Common myeloid progenitor, CD34-positive (primary cell): ENCODE measurements at regions not wholly inside any gene's neighbourhood (a gene's known extent, or its start where the extent isn't known, plus 50 kb on each side); places are given as distances from the start of the nearest gene placed in this dataset.

ENCODE experiments used
- CTCF ChIA-PET: fragments of 350-600 bp; sonication (Branson Sonifier 250); formaldehyde crosslinking; loops from one replicate; lab custom pipeline; 2021; ENCODE audit warnings: antibody characterized with exemption; lab: Charles Lee
- POLR2A ChIA-PET: fragments of 350-600 bp; sonication (Branson Sonifier 250); formaldehyde crosslinking; loops from one replicate; lab custom pipeline; 2021; ENCODE audit warnings: antibody characterized with exemption; lab: Charles Lee
- DNase-seq, 3 donors: peaks; one replicate each; pipeline versions ENCODE4 v3.0.0 to v3.0.0-alpha.2; 2013
- H3K27ac ChIP-seq, 2 experiments: 1 replicate in 1 of 2; 2 replicates in 1 of 2; pipeline ENCODE4 v1.7.0; 2013; ENCODE audit warnings: inconsistent platforms in 2 of 2, low read length in 2 of 2, mild to moderate bottlenecking in 2 of 2, low read depth in 1 of 2, moderate library complexity in 1 of 2; ENCODE audit not compliant: severe bottlenecking in 2 of 2, insufficient read depth in 1 of 2, poor library complexity in 1 of 2
- H3K27me3 ChIP-seq, 5 experiments: replicated peaks in 2 of 5; 1 replicate in 3 of 5; 2 replicates in 2 of 5; pipeline versions ENCODE4 v1.6.1 to v1.7.0; 2013; ENCODE audit warnings: low read length in 4 of 5, mild to moderate bottlenecking in 2 of 5, moderate library complexity in 2 of 5, inconsistent platforms in 1 of 5; ENCODE audit not compliant: insufficient read depth in 5 of 5, control insufficient read depth in 4 of 5
- H3K36me3 ChIP-seq, 4 experiments: 1 replicate in 2 of 4; 2 replicates in 2 of 4; pipeline versions ENCODE4 v1.6.1 to v1.7.0; 2013; ENCODE audit warnings: low read length in 3 of 4, control low read depth in 1 of 4, mild to moderate bottlenecking in 1 of 4; ENCODE audit not compliant: control insufficient read depth in 4 of 4, insufficient read depth in 4 of 4
- H3K4me1 ChIP-seq, 4 experiments: 1 replicate in 3 of 4; 2 replicates in 1 of 4; pipeline versions ENCODE4 v1.6.1 to v1.7.1; 2013; ENCODE audit warnings: low read length in 3 of 4, mild to moderate bottlenecking in 3 of 4, control low read depth in 1 of 4, inconsistent platforms in 1 of 4, moderate library complexity in 1 of 4; ENCODE audit not compliant: control insufficient read depth in 4 of 4, insufficient read depth in 4 of 4; ENCODE audit errors: control extremely low read depth in 1 of 4
- H3K4me3 ChIP-seq, 7 experiments: 1 replicate in 4 of 7; 2 replicates in 3 of 7; pipeline versions ENCODE4 v1.5.1 to v1.7.0; 2013; ENCODE audit warnings: mild to moderate bottlenecking in 7 of 7, low read length in 6 of 7, moderate library complexity in 6 of 7, inconsistent platforms in 2 of 7, low read depth in 2 of 7, control low read depth in 1 of 7; ENCODE audit not compliant: insufficient read depth in 4 of 7, control insufficient read depth in 1 of 7; ENCODE audit errors: extremely low read depth in 1 of 7
- H3K9me3 ChIP-seq, 5 experiments: 1 replicate in 4 of 5; 2 replicates in 1 of 5; pipeline versions ENCODE4 v1.6.1 to v1.7.1; 2013; ENCODE audit warnings: low read length in 4 of 5, mild to moderate bottlenecking in 2 of 5, inconsistent platforms in 1 of 5, low read depth in 1 of 5, moderate library complexity in 1 of 5; ENCODE audit not compliant: control insufficient read depth in 4 of 5, insufficient read depth in 2 of 5; ENCODE audit errors: control extremely low read depth in 1 of 5
- WGBS: methylation state at CpG from one replicate; pipeline ENCODE4 v1.1.5; 2013; ENCODE audit not compliant: insufficient coverage; 5-methylcytosine and 5-hydroxymethylcytosine counted together

GRCh38 chr5:129821477-129822131, 73.7 kb downstream of the MINAR2 start:
- CTCF ChIA-PET: no interaction called here
- POLR2A ChIA-PET: no interaction called here

GRCh38 chr5:129830288-129830687, 74.0 kb upstream of the CHSY3 start:
- H3K4me1 ChIP-seq: no peaks in the 10 kb centered on the region
- no peak overlapping the region for H3K27ac ChIP-seq
- 100% methylated on average over 1 of the region's 2 CpGs for WGBS
- no peak for DNase-seq
- no peak overlapping the region for H3K4me3 ChIP-seq
- ChIA-PET CTCF (interaction anchor here (1.0 kb wide), 1 partner anchor 10 kb away, joined by 4 read pairs; no protein-coding TSS in a partner anchor), POLR2A (no interaction called here)
- no peaks in the 10 kb centered on the region for H3K27me3 ChIP-seq
- no peaks in the 10 kb centered on the region for H3K9me3 ChIP-seq
- H3K36me3 ChIP-seq: no peaks in the 10 kb centered on the region

More at GRCh38 chr5:129821477-129822131, 73.7 kb downstream of the MINAR2 start:
- no peaks in the 10 kb centered on the region for H3K27me3 ChIP-seq
- no peaks in the 10 kb centered on the region for H3K9me3 ChIP-seq
- H3K36me3 ChIP-seq: no peaks in the 10 kb centered on the region
- DNase-seq: no peak
- no peaks in the 10 kb centered on the region for H3K4me1 ChIP-seq
- WGBS: no CpG with 5 or more reads among the region's 2 CpGs
- H3K27ac ChIP-seq: no peak overlapping the region
- no peak overlapping the region for H3K4me3 ChIP-seq

GRCh38 chr5:129836321-129836720, 67.9 kb upstream of the CHSY3 start:
- POLR2A ChIA-PET: no interaction called here
- H3K4me3 ChIP-seq: no peak overlapping the region
- no peaks in the 10 kb centered on the region for H3K4me1 ChIP-seq
- no peaks in the 10 kb centered on the region for H3K27me3 ChIP-seq
- no peaks in the 10 kb centered on the region for H3K36me3 ChIP-seq
- H3K27ac ChIP-seq: no peak overlapping the region
- DNase-seq: peak in 1 of 3 donors; percentile 19
- CTCF ChIA-PET: interaction anchor here (1.0 kb wide), 1 partner anchor 16 kb away, joined by 4 read pairs; no protein-coding TSS in a partner anchor
- H3K9me3 ChIP-seq: no peaks in the 10 kb centered on the region
- WGBS: no CpG with 5 or more reads among the region's 2 CpGs

- no peak overlapping the region for H3K4me3 ChIP-seq
- CTCF ChIA-PET: interaction anchor here (1.1 kb wide), 1 partner anchor 9 kb away, joined by 3 read pairs; no protein-coding TSS in a partner anchor
- H3K9me3 ChIP-seq: no peaks in the 10 kb centered on the region
- POLR2A ChIA-PET: no interaction called here
- H3K27me3 ChIP-seq: peaks cover 0 to 1% (median 0%) of the 10 kb centered on the region in 5 experiments
- DNase-seq: no peak
- H3K36me3 ChIP-seq: no peaks in the 10 kb centered on the region
- no peaks in the 10 kb centered on the region for H3K4me1 ChIP-seq
- H3K27ac ChIP-seq: no peak overlapping the region
These were observed 59.5 kb upstream of the CHSY3 start for GRCh38 chr5:129844764-129845163.

- CTCF ChIA-PET: interaction anchor here (0.6 to 5.6 kb wide), 8 partner anchors 9 to 544 kb away, joined by 3 to 62 read pairs (median 3); no protein-coding TSS in a partner anchor
- Histone ChIP-seq H3K4me1 (peaks cover 0 to 5% (median 0%) of the 10 kb centered on the region in 4 experiments), H3K36me3 (no peaks in the 10 kb centered on the region), H3K4me3 (no peak overlapping the region), H3K9me3 (no peaks in the 10 kb centered on the region), H3K27ac (no peak overlapping the region), H3K27me3 (no peaks in the 10 kb centered on the region)
- peak; percentile 45 to 78 (median 69) for DNase-seq
- WGBS: 85% methylated on average over 2 of the region's 6 CpGs
- POLR2A ChIA-PET: no interaction called here
These were observed 51.4 kb upstream of the CHSY3 start for GRCh38 chr5:129852747-129853352.

- CTCF ChIA-PET: interaction anchor here (1.0 to 5.6 kb wide), 4 partner anchors 9 to 82 kb away, joined by 3 to 62 read pairs (median 3); no protein-coding TSS in a partner anchor
- Histone ChIP-seq H3K27ac (no peak overlapping the region), H3K36me3 (no peaks in the 10 kb centered on the region), H3K4me1 (peaks cover 0 to 5% (median 0%) of the 10 kb centered on the region in 4 experiments), H3K9me3 (no peaks in the 10 kb centered on the region), H3K4me3 (no peak overlapping the region), H3K27me3 (no peaks in the 10 kb centered on the region)
- POLR2A ChIA-PET: no interaction called here
- no peak for DNase-seq
- whole genome bisulfite sequencing: 84% methylated on average over 3 of the region's 5 CpGs
These were observed 50.7 kb upstream of the CHSY3 start for GRCh38 chr5:129853588-129853987.
